Suppressor macrophage (primary cell): ENCODE measurements at regions not wholly inside any gene's neighbourhood (a gene's known extent, or its start where the extent isn't known, plus 50 kb on each side); places are given as distances from the start of the nearest gene placed in this dataset.

Experiments
- DNase-seq, 4 experiments: peaks; one replicate each; pipeline ENCODE4 v3.0.0-alpha.2; 2020 to 2022

DNA sequence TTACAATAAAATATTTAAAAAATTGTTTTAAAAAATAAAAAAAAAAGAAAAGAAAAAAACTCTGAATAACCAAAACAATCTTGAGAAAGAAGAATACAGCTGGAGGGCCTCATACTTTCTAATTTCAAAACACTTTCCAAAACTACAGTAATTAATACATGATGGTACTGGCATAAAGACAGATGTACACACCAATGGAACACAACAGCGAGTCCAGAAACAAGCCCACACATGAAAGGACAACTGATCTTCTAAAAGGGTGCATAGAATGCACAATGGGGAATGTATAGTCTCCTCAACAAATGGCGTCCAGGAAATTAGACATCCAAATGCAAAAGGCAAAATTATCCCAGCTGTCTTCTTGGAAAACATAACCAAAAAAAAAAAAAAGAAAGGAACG is 99.6 kb downstream of the LURAP1L start:
- DNase-seq: no peak

DNA sequence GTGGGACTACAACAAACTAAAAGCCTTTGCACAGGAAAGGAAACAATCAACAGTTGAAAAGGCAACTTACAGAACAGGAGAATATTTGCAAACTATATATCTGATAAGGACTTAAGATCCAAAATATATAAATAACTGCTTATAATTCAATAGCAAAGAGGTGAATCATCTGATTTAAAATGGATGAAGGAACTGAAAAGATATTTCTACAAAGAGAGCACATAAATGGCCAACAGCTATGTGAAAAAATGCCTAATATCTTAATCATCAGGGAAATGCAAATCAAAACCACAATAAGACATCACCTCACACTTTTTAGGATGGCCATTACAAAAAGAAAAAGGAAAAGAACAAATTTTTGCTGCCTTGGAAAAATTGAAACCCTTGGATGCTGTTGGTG is 100.4 kb downstream of the LURAP1L start:
- DNase-seq: no peak

DNA sequence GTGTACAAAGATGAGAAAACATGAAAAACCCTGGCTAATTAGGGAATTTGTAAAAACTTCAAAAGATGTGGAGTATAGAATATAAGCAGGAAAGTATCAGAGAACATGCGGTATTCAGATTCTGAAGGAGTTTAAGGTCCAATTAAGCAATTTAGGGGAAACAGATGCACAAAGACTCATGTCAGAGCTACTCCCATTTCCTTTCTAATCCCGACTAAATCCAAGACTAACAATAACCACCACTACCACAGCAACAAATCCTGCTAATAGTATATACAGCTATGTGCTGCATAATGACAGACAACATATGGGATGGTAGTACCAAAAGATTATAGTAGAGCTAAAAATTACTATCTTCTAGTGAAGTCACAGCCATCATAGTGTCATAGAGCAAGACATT is 102.1 kb downstream of the LURAP1L start:
- no peak for DNase-seq

DNA sequence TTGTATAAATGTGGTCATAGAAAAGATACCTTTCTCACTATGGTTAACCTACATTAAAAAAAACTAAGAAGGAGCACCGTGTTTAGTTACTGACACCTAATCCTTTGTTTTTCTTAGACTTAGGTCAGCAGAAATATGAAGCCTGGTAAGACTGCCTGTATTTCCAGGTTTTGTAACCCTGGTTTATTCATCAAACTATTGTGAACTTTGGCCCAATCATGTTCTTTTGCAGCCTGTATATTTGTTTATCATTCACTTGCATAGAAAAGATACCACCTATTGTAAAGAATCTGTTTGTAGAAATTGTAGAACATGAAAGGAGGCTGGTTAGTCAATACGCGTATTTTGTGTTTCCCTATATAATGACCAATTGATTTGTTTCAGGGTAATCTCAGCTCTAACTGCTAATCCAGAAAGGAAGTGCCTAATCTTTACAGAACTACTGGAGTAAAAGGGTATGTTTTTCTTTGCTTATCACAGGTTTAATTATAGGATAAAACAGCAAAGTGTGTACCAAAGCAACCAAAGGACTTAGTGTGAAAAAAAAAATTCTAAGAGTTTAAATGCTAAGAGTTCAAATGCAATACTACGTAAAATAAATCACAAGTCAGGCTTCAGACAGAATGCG is 103.6 kb downstream of the LURAP1L start:
- DNase-seq: no peak

DNA sequence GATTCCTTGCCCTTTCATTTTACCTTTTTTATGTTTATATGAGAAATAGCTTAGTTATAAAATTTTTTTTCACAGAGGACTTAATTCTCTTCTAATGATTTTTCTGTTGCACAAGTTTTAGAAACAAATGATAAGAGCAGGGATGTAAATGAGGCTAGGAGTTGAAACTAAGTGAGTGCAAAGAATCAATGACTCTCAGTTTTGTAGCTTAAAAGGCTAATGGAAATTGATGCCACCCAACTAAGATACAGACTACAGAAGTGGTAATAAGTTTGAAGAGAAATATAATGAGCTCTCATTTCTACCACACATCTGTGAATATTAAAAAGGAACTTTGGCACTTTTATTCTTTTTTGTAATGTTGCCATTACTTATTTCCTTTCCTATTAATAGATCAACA is 105.1 kb downstream of the LURAP1L start:
- DNase-seq: no peak

DNA sequence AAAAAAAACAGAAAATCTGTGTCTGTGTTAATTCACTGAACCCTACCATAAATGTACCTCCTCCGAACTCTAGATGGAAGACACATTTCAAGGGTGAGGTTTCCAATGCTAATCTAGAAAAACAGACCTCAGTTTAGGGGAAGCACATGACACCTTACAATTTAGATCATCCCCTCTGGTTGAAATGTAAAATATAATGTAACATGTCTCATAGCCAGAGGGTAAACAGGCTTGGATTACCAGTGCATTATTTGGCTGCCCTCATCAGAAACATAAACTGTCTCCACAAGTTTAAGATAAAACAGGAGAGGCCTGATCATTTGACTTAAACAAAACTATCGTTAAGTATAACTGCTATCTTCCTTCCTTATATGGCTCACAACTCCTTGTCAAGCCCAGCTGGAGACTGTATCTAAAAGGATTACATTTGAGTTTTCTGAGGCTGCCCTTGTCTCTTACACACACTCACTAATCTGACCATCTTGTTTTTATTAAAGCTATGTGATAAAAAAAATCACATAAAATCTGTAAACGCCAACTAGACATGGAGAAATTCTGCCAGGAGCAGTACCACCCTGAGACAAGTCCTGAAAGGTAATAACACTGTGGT is 105.7 kb downstream of the LURAP1L start:
- DNase-seq: no peak

DNA sequence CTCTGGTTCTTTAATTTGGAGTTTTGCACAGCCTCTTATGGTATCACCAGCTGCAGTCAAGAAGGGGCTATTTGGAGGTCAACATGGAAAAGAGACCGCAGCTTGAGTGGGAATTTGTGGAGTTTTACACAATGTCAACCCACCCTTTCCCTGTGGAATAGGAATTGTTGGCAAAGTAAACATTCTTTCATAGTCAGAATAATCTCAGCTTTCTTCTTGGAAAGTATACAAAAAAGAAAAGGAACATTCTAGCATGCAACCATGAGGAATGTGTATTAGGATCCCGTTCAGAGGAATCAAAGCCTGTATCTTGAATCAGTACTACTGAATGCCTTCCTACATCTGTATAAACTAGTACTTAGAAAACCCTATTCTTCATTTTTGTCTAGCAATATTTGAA is 107.6 kb downstream of the LURAP1L start:
- no peak for DNase-seq

DNA sequence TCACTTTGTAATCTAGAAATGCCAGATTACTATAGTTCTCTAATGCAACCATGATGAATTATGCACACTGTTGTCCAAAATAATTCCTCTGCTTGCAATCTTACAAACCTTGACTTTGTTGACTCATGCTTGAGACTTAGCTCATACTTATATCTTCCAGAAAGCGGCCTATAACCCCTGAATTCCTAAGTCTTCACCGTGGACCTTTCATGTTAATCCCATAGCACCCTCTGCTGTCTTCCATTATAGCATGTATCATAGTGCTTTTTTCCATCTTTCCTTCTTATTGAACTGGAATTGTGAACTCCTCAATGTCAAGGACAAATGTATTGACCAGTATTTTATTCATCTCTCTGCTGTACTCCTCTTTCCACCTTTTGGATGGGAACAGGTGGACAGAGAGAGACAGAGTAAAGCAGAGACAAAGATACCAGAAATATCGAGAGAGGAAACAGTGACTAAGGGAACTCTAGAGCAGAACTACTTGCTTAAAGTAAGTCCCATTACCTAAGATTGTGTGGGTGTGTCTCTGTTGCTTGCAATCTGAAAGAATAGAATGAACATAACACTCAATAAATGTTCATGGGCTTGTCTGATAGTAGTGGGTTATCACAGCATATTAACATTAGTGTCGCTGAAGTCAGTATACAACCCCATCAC is 110.0 kb downstream of the LURAP1L start:
- no peak for DNase-seq

DNA sequence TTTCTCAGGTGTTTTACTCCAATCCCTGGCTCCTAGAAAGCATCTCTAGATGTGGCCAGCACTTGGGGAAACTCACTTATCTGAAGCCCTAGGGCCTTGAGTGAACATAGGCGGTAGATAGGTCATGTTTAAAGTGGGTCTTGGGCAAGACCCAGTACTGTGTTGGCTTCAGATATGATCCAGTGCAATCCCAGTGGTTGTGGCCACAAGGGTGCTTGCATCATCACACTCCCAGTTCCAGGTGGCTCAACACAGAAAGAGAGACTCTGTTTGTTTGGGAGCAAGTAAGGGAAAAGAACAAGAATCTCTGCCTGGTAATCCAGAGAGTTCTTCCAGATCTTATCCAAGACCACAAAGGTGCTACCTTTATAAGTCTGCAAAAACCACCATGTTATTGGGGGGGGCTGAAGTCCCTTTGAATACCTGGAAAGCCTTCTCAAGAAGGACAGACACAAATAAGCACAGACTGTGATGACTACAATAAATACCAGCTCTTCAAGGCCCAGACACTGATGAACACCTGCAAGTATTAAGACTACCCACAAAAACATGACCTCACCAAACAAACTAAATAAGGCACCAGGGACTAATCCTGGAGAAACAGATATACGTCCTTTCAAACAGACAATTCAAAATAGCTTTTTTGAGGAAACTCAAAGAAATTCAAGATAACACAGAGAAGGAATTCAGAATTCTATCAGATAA is 114.7 kb downstream of the LURAP1L start:
- no peak for DNase-seq

DNA sequence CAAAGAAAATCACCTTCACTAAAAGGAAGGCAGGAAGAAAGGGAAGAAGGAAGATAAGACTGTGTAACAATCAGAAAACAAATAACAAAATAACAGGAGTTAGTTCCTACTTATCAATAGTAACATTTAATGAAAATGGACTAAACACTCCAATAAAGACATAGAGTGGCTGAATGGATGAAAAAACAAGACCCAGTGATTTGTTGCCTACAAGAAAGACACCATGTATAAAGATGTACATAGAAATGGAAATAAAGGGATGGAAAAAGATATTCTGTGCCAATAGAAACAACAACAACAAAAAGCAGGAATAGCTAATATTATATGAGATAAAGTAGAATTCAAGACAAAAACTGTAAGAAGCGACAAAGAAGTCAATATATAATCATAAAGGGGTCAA is 116.8 kb downstream of the LURAP1L start:
- no peak for DNase-seq

DNA sequence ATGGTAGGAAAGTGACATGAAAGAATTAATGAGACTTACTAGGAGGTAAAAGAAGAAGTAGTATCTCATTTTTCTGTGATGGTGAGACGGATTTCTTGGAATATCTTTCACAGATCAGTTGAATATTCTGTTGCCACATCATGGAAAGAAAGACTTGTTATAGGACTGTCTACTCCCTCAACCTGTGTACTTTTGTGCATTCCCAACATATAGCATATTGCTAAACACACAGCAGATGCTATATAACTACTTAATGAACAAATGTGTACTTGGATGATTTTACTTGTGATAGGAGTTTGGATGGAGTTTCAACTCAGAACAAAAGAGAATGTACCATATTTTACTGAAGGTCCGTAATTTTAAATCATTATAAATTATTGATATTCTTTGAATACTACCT is 128.5 kb downstream of the LURAP1L start:
- no peak for DNase-seq

DNA sequence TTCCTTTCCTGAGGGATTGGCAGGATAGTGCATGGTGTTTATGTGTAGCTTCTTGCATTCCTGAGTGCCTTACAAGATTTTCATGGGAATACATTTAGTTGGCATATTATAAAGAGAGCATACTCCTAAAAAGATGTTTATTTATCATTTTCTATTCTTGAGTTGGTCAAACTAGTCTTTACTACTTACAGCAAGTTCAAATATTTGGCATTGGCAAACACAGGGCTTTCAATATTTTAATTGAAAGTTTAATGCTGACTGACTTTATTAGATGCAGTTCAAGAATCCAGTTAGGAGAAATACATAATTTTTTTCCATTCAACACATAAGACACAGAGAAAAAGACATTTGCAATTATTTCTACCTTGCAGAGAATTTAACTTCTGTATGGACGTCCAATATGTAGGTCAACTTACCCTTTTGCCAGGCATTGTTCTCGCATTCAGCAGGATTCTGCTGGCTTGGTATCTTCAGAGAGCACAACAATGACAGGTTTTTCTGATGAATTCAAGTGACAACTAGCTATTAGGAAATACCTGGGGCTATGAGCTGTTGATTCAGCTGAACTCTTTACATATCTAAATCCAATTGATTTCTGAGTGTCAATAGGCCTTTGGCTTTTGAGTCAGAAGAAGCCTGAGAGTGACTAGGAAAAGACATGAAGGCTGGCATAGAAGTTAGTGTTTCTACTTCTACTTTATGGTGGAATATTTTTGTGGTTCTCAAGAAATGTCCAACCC is 129.6 kb downstream of the LURAP1L start:
- DNase-seq: no peak

DNA sequence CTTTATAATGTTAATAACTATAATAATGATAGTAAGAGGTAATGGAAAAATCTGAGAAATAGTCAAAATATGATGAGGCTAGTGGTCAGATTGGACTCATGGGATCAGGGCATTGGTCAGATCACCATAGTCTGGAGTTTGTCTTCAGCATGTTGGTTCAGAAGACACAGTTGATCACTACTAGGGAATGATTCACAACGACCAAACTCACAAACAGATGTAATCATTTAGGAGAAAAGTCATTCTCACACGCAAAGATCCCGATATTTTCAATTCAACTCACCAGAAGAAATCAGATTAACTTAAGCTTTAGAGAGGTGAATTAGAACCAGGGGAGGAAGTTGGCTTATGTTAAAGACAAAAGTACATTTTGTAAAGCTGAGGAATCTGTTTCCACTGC is 131.8 kb downstream of the LURAP1L start:
- DNase-seq: no peak

DNA sequence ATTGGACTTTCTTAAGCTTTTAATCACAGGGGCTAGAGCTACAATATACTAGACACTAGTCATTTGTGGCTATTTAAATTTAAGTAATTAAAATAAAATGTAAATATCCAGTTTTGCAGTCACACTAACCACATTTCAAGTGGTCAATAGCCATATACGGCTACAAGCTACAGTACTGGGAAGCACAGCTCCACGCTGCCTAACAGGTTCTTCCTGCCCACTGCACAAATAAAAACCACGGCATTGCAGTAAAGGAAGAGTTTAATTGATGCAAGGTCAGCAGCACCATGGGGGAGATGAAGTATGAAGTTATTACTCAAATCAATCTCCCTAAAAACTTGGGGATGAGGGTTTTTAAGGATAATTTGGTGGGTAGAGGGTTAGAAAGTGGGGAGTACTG is 134.1 kb downstream of the LURAP1L start:
- no peak for DNase-seq

DNA sequence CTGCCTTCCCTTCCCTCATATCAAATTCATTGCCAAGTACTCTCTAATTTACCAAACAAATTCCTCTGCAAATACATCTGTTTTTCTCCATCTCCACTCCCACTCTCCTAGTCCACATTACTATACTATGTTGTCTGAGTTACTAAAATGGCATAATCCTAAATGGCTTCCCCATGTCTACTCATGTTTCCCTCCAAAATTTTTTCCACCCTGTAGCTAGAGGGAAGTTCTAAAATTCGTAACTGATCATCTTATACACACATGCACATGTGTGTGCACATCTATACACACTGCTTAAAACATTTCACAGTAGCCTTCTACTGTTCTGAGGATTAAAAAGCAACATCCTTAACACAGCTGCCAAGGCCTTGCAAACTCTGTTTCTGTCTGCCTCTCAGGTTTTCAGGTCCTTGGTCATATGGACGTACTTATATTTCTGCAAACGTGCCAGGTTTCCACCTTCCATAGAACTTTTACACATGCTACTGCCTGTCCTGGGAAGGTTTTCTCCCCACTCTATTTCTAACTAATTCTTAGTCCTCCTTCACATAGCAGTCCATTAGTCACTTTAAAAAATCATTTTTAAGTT is 140.6 kb downstream of the LURAP1L start:
- DNase-seq: no peak

DNA sequence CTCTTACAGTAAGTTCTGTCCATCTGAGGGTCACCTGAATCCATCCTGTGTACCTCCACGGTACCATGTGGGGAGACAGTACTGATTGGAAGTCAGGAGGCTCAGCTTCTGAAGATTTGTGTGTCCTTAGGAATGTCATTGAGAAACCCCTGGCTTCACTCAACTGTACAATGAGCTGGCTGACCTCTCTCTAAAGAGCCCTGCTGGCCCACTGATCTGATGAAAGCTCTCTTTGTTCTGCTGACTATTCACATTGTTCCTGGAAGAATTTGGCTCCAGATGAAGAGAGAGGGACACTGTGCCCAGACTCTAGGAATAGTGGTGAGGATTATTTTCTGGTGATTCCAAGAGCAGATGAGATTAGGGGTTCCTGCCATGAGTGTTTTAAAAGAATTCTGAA is 141.2 kb downstream of the LURAP1L start:
- no peak for DNase-seq

DNA sequence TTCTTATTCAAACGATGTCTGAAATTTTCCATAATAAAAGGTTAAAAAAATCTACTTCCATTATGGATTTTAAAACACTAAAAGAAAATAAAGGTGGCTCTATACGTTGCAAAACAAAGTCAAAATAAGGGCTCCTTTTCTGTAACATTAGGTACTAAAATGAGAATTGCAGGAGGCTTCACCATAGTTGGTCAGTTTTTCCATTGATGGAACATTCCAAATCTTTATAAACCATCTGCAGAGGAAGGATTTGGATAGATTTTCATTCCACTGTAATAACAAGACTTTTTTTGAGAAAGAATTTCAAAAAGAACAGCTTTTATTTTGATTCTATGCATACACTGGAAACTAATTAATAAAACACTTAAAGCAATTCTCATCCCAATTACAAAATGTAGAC is 145.6 kb downstream of the LURAP1L start:
- no peak for DNase-seq

DNA sequence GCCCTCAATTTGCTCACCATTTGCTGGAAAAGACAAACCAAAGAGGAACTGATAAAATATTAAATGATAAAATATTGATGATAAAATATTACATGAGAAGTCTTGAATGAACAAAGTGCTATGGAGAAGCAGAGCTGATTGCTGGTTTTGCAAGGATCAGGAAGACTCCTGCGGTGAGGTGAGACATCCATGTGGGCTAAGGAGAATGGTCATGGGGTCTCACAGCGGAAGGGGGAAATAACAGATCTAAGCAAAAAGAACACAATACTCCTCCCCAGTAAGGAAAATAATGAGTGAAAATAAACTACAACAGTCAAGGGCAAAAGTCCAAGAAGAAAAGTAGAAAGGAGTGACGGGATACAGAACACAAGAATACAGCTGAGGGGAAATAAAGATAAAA is 146.8 kb downstream of the LURAP1L start:
- no peak for DNase-seq

DNA sequence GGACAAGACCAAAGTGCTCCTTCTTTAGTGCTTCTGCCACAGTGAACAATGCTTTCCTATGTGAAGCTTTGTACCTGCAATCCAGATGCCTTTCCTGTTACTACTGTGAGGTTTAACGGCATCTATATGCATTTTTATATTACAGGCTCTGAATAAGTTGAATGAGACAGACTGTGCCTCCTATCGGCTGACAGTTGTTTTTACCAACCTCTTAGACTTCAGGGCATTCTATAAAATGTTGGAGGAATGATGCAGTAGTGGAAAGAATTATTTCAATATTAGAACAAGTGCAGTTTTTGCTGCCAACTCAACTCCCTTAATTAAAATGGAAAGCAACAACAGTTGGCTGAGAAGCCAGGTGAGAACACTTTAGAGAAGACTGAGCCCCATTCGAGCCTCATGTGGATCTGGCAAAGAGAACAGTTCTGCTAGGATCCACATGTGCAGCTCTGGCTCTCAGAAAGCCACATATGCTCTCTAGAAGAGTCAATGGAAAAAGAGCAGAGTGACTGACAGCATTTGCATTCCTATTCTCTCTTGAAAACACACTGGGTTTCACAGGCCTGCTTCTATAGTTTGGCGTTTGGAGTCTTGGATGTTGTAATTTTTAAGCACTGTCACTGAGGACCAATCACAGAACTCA is 147.5 kb downstream of the LURAP1L start:
- no peak for DNase-seq

DNA sequence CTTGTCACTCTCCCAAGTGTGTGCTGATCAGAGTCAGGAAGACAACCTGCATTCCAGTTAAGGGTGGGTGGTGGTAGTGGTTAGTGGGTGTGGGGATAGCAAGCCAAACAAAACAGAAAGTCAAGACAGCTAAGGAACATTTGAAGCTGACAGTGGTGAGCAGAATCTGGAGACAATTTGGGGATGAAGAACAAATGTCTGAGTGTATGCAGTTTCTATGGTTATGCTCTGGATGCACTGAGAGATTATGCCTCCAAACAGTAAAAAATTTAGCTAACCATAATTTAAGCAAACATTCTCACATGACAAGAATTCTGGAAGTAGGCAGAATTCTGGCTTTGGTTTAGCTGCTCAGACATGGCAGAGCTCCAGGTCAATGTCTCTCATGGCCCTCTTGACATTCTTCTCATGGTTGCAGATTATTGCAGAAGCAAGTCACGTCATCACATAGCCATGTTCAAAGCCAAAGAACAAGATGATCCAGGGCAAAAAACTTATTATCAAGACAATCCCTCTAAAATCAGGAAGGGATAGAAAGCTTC is 148.7 kb downstream of the LURAP1L start:
- DNase-seq: no peak

DNA sequence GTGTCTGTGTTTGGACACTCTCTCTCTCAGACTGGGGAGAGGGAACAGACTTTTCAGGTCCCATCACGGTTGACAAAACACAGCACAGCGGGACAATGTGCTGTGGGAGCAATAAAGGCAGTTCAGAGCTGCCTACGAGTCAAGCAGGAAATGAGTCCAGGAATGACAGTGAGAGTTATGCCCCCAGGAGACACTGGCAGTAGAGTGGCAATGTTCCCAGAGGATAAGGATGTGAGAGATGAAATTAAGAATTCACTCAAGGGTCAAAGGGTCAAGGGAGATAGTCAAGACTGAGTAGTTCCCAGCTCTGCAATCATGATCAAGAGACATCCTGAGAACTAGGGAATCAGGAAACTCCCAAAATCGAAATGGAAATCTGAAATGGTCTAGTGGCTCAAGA is 156.1 kb downstream of the LURAP1L start:
- no peak for DNase-seq

DNA sequence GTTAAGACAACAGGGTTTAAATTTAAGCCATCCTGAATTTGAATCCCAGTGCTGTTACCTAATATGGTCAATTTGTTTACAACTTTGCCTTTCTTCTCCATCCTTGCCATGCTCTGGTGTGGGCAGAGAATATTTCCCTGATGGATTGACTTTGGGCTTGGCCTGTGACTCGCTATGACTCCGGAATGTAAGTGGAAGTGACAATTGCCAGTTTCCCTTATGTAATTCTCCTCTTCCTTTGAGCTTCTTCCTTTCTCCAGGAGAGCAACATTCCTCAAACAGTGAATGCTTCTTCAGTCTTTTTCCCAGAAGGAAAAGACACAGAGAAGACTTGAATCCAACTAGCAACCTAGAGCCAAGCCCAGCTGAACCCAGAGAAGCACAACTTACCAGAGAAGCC is 159.1 kb downstream of the LURAP1L start:
- no peak for DNase-seq
